Endothelial cell (in vitro differentiated cells): ENCODE measurements at regions not wholly inside any gene's neighbourhood (a gene's known extent, or its start where the extent isn't known, plus 50 kb on each side); places are given as distances from the start of the nearest gene placed in this dataset.
A peak's percentile ranks its signal among the peaks of the same experiment; 100 is the strongest.
"Not testable (repeated sequence)": the region's sequence is repeated elsewhere in the genome, so short reads cannot be mapped to it uniquely, and the experiment has no call there.

Source experiments
- DNase-seq: peaks from one replicate; pipeline ENCODE4 v3.0.0; 2021; ENCODE audit warnings: low spot score
- H3K27ac Mint-ChIP-seq: one replicate; pipeline ENCODE4 v1.8.0; 2021; ENCODE audit warnings: mixed read lengths, inconsistent platforms; ENCODE audit not compliant: unreplicated experiment
- H3K27me3 Mint-ChIP-seq: one replicate; pipeline ENCODE4 v1.8.0; 2021; ENCODE audit warnings: mild to moderate bottlenecking, moderate library complexity, mixed read lengths, inconsistent platforms; ENCODE audit not compliant: unreplicated experiment
- H3K36me3 Mint-ChIP-seq: one replicate; pipeline ENCODE4 v1.8.0; 2021; ENCODE audit warnings: mild to moderate bottlenecking, low read depth, mixed read lengths, inconsistent platforms; ENCODE audit not compliant: unreplicated experiment
- H3K4me1 Mint-ChIP-seq: one replicate; pipeline ENCODE4 v1.8.0; 2021; ENCODE audit warnings: mild to moderate bottlenecking, mixed read lengths, inconsistent platforms; ENCODE audit not compliant: unreplicated experiment
- H3K4me3 Mint-ChIP-seq: one replicate; pipeline ENCODE4 v1.8.0; 2021; ENCODE audit warnings: mild to moderate bottlenecking, mixed read lengths, inconsistent platforms; ENCODE audit not compliant: unreplicated experiment
- H3K9me3 Mint-ChIP-seq: one replicate; pipeline ENCODE4 v1.8.0; 2021; ENCODE audit warnings: mixed read lengths, inconsistent platforms; ENCODE audit not compliant: unreplicated experiment
- CTCF ChIP-seq: fragments of 200-600 bp; sonication (generic); IDR thresholded peaks from one replicate; pipeline ENCODE4 v1.5.0; 2021; ENCODE audit warnings: antibody characterized with exemption; ENCODE audit not compliant: unreplicated experiment

GRCh38 chr6:27816906-27817305 is 95.3 kb downstream of the OR2B2 start:
- Mint-ChIP-seq H3K4me3 (no peak overlapping the region), H3K4me1 (no peaks in the 10 kb centered on the region), H3K27me3 (peaks cover 1% of the 10 kb centered on the region), H3K36me3 (no peaks in the 10 kb centered on the region), H3K27ac (no peak overlapping the region), H3K9me3 (no peaks in the 10 kb centered on the region)
- DNase-seq = no peak
- no peak for TF ChIP-seq CTCF

GRCh38 chr6:27814665-27815424 is 97.4 kb downstream of the OR2B2 start:
- H3K9me3 Mint-ChIP-seq = no peaks in the 10 kb centered on the region
- no peak for TF ChIP-seq CTCF
- DNase-seq = peak; percentile 63
- H3K4me1 Mint-ChIP-seq = peaks cover 14% of the 10 kb centered on the region
- H3K4me3 Mint-ChIP-seq = peak overlapping the region; percentile 93
- peak overlapping the region; percentile 55 for H3K27ac Mint-ChIP-seq
- H3K36me3 Mint-ChIP-seq = no peaks in the 10 kb centered on the region
- H3K27me3 Mint-ChIP-seq = peaks cover 5% of the 10 kb centered on the region

- H3K9me3 Mint-ChIP-seq, DNase-seq, H3K36me3 Mint-ChIP-seq, H3K27me3 Mint-ChIP-seq: not testable (repeated sequence)
- Mint-ChIP-seq H3K27ac (peak overlapping the region; percentile 55), H3K4me1 (peaks cover 14% of the 10 kb centered on the region), H3K4me3 (peak overlapping the region; percentile 93)
Observed at GRCh38 chr6:27814415-27814664, 97.9 kb downstream of the OR2B2 start.

GRCh38 chr6:27812805-27813492 is 99.2 kb downstream of the OR2B2 start:
- H3K36me3 Mint-ChIP-seq = no peaks in the 10 kb centered on the region
- H3K27me3 Mint-ChIP-seq = peaks cover 5% of the 10 kb centered on the region
- TF ChIP-seq CTCF = no peak
- H3K9me3 Mint-ChIP-seq = no peaks in the 10 kb centered on the region
- DNase-seq = no peak
- H3K27ac Mint-ChIP-seq = peak overlapping the region; percentile 14
- H3K4me3 Mint-ChIP-seq = no peak overlapping the region
- H3K4me1 Mint-ChIP-seq = peaks cover 18% of the 10 kb centered on the region

GRCh38 chr6:27812078-27812804 is 100.0 kb downstream of the OR2B2 start:
- H3K9me3 Mint-ChIP-seq = no peaks in the 10 kb centered on the region
- DNase-seq = no peak
- no peaks in the 10 kb centered on the region for H3K36me3 Mint-ChIP-seq
- H3K4me1 Mint-ChIP-seq = peaks cover 22% of the 10 kb centered on the region
- H3K27me3 Mint-ChIP-seq = peaks cover 8% of the 10 kb centered on the region
- H3K27ac Mint-ChIP-seq = no peak overlapping the region
- H3K4me3 Mint-ChIP-seq = no peak overlapping the region
- TF ChIP-seq CTCF = no peak
